ENCODE measurements at regions not wholly inside any gene's neighbourhood (a gene's known extent, or its start where the extent isn't known, plus 50 kb on each side); places are given as distances from the start of the nearest gene placed in this dataset.
A peak's percentile ranks its signal among the peaks of the same experiment; 100 is the strongest.

- Histone ChIP-seq H3K4me1 (replicated peaks in 1 of 4; ENCODE audit: control insufficient read depth in 3 of 4, insufficient read depth in 4 of 4, low read length in 3 of 4) (peaks cover 0 to 3% (median under 1%) of the 10 kb centered on the region in 4 experiments; a peak in 3 of 7 replicates), H4K20me1 (replicated peaks in 1 of 2; ENCODE audit: control insufficient read depth in 1 of 2, insufficient read depth in 2 of 2, low read length in 2 of 2) (no peaks in the 10 kb centered on the region), H3K27me3 (replicated peaks in 1 of 4; ENCODE audit: control insufficient read depth in 3 of 4, extremely low read depth in 1 of 4, insufficient read depth in 3 of 4, low read length in 3 of 4) (no peaks in the 10 kb centered on the region), H3K23me2 (ENCODE audit: low read depth, low read length) (no peaks in the 10 kb centered on the region), H2BK120ac (replicated peaks; ENCODE audit: low read depth, low read length) (no peak overlapping the region), H3K27ac (ENCODE audit: low read depth, low read length) (no peak overlapping the region), H2BK5ac (ENCODE audit: low read depth, low read length) (peak overlapping the region; percentile 48; the same call in 1 of the 2 replicates), H4K91ac (replicated peaks; ENCODE audit: insufficient read length, low read length) (no peak overlapping the region), H3K14ac (ENCODE audit: insufficient read length) (no peak overlapping the region), H3K79me2 (ENCODE audit: control insufficient read depth in 1 of 2, insufficient read depth in 2 of 2, low read length in 2 of 2) (no peaks in the 10 kb centered on the region), H3K4ac (replicated peaks; ENCODE audit: insufficient read length, low read depth, low read length) (no peak overlapping the region), H3K79me1 (ENCODE audit: low read depth, low read length) (no peaks in the 10 kb centered on the region), H3K36me3 (ENCODE audit: control insufficient read depth in 2 of 4, insufficient read depth in 4 of 4, low read length in 3 of 4) (no peaks in the 10 kb centered on the region), H2AFZ (ENCODE audit: low read length) (no peak overlapping the region), H3K9me3 (ENCODE audit: insufficient read depth in 2 of 2, low read depth in 1 of 2, low read length in 1 of 2) (peaks cover 0 to 5% of the 10 kb centered on the region in 2 experiments; a peak in 1 of 4 replicates), H2BK12ac (ENCODE audit: low read depth, low read length) (peak overlapping the region; percentile 96; the same call in 1 of the 2 replicates), H3K4me3 (ENCODE audit: extremely low read depth in 1 of 4, insufficient read depth in 2 of 4, low read depth in 3 of 4, low read length in 4 of 4) (no peak overlapping the region), H3K4me2 (ENCODE audit: insufficient read depth in 1 of 2, low read depth in 2 of 2, low read length in 2 of 2) (no peak overlapping the region), H3K18ac (ENCODE audit: extremely low read depth, low read length) (no peak overlapping the region), H3K56ac (replicated peaks; ENCODE audit: insufficient read length, low read depth, low read length) (no peak overlapping the region), H4K8ac (ENCODE audit: extremely low read depth, insufficient read depth, low read length) (no peak overlapping the region), H2AK5ac (ENCODE audit: low read depth, low read length) (no peak overlapping the region), H4K5ac (ENCODE audit: insufficient read length, low read depth, low read length) (no peak overlapping the region), H2BK20ac (ENCODE audit: low read length) (peak overlapping the region; percentile 96), H3K9ac (replicated peaks in 1 of 4; ENCODE audit: extremely low read depth in 1 of 4, low read depth in 3 of 4, low read length in 3 of 4) (no peak overlapping the region), H2BK15ac (ENCODE audit: low read length) (no peak overlapping the region), H3K23ac (ENCODE audit: insufficient read length) (no peak overlapping the region)
- TF ChIP-seq EP300 (IDR thresholded peaks at IDR 0.05; ENCODE audit: borderline replicate concordance in 1 of 2, low read depth in 2 of 2, low read length in 2 of 2) (no peak), JUND (IDR thresholded peaks at IDR 0.05; ENCODE audit: low read length) (no peak), TBP (IDR thresholded peaks at IDR 0.05; ENCODE audit: low read depth, low read length) (no peak), MAFK (IDR thresholded peaks at IDR 0.05; ENCODE audit: low read depth, low read length) (no peak), BRCA1 (IDR thresholded peaks at IDR 0.05; ENCODE audit: low read depth, low read length) (no peak), HDAC6 (IDR thresholded peaks at IDR 0.05; ENCODE audit: low read depth, low read length) (no peak), ASH2L (IDR thresholded peaks at IDR 0.05; ENCODE audit: low read length) (no peak), RBBP5 (IDR thresholded peaks at IDR 0.05; ENCODE audit: borderline replicate concordance, low read depth, low read length) (no peak), RAD21 (IDR thresholded peaks at IDR 0.05 in 1 of 2, conservative IDR thresholded peaks at IDR 0.05 in 1 of 2; ENCODE audit: low read depth in 2 of 2, low read length in 2 of 2) (no peak), PHF8 (conservative IDR thresholded peaks at IDR 0.05; ENCODE audit: low read depth, low read length) (no peak)
- ChIA-PET CTCF (ENCODE audit: partially characterized antibody) (interaction anchor here (0.6 to 1.0 kb wide), 3 partner anchors 11 to 343 kb away, joined by 3 to 4 read pairs (median 3); no protein-coding TSS in a partner anchor), POLR2A (ENCODE audit: partially characterized antibody) (no interaction called here)
- FAIRE-seq (no peak), DNase-seq (ENCODE audit: low read depth in 1 of 2, low spot score in 2 of 2) (no peak)
- 90% methylated on average over 11 of the region's 11 CpGs; no CpG with 5 or more reads in 1 of the 2 experiments for WGBS, 2 experiments (ENCODE audit: extremely low coverage in 1 of 2, insufficient coverage in 1 of 2, insufficient read length in 1 of 2, insufficient replicate concordance in 2 of 2, low coverage in 1 of 2, low lambda C conversion rate in 2 of 2, missing lambda C conversion rate in 1 of 2)
These were observed 89.9 kb upstream of the JAZF1 start for GRCh38 chr7:28270536-28270935.

All from H1 (cell line).